NCI-H1694 treated with DMSO at 0.1 percent for 48 hours (cell line): ENCODE measurements at regions not wholly inside any gene's neighbourhood (a gene's known extent, or its start where the extent isn't known, plus 50 kb on each side); places are given as distances from the start of the nearest gene placed in this dataset.
"Not testable (repeated sequence)": the region's sequence is repeated elsewhere in the genome, so short reads cannot be mapped to it uniquely, and the experiment has no call there.

ENCODE experiments used
- DNase-seq: peaks from one replicate; lab custom pipeline; 2025; lab: John Stamatoyannopoulos, UW

GRCh38 chr3:184440151-184440550 is 60.3 kb downstream of the CHRD start:
- no peak for DNase-seq

- DNase-seq = no peak
Measured at GRCh38 chr3:184441202-184441900, 61.5 kb downstream of the CHRD start.

- DNase-seq = no peak
Measured at GRCh38 chr3:184443364-184443763, 63.5 kb downstream of the CHRD start.

- DNase-seq = no peak
Measured at GRCh38 chr3:184443831-184444230, 64.0 kb downstream of the CHRD start.

- no peak for DNase-seq
Measured at GRCh38 chr3:184448321-184449160, 68.7 kb downstream of the CHRD start.

GRCh38 chr3:184449161-184449515 is 69.3 kb downstream of the CHRD start:
- DNase-seq = no peak

GRCh38 chr3:184450547-184450946 is 70.7 kb downstream of the CHRD start:
- no peak for DNase-seq

GRCh38 chr3:184453296-184453695 is 73.4 kb downstream of the CHRD start:
- no peak for DNase-seq

- DNase-seq = no peak
Measured at GRCh38 chr3:184455991-184456390, 76.1 kb downstream of the CHRD start.

- no peak for DNase-seq
Measured at GRCh38 chr3:184456476-184456875, 76.6 kb downstream of the CHRD start.

GRCh38 chr3:184457329-184457728 is 77.5 kb downstream of the CHRD start:
- DNase-seq = no peak

- not testable (repeated sequence) for DNase-seq
Measured at GRCh38 chr3:184457784-184458377, 78.0 kb downstream of the CHRD start.

GRCh38 chr3:184459355-184459754 is 79.5 kb downstream of the CHRD start:
- DNase-seq = no peak

- no peak for DNase-seq
Measured at GRCh38 chr3:184460276-184460675, 80.4 kb downstream of the CHRD start.

- no peak for DNase-seq
Measured at GRCh38 chr3:184461219-184461618, 81.4 kb downstream of the CHRD start.

GRCh38 chr3:184465883-184466412 is 86.1 kb downstream of the CHRD start:
- DNase-seq = no peak

GRCh38 chr3:184466413-184466960 is 86.6 kb downstream of the CHRD start:
- no peak for DNase-seq

- DNase-seq = no peak
Measured at GRCh38 chr3:184467171-184467570, 87.3 kb downstream of the CHRD start.

- no peak for DNase-seq
Measured at GRCh38 chr3:184470551-184470950, 90.7 kb downstream of the CHRD start.

GRCh38 chr3:184471439-184471838 is 90.1 kb upstream of the EPHB3 start:
- DNase-seq = no peak

GRCh38 chr3:184472723-184473428 is 88.7 kb upstream of the EPHB3 start:
- DNase-seq = no peak

GRCh38 chr3:184474897-184475296 is 86.7 kb upstream of the EPHB3 start:
- DNase-seq = no peak
